ENCODE measurements at regions not wholly inside any gene's neighbourhood (a gene's known extent, or its start where the extent isn't known, plus 50 kb on each side); places are given as distances from the start of the nearest gene placed in this dataset.

- DNase-seq (ENCODE audit: low read depth): no peak
- no peak overlapping the region for H3K4me3 ChIP-seq (ENCODE audit: low read depth, low read length)
- TF ChIP-seq, protein P1, sequence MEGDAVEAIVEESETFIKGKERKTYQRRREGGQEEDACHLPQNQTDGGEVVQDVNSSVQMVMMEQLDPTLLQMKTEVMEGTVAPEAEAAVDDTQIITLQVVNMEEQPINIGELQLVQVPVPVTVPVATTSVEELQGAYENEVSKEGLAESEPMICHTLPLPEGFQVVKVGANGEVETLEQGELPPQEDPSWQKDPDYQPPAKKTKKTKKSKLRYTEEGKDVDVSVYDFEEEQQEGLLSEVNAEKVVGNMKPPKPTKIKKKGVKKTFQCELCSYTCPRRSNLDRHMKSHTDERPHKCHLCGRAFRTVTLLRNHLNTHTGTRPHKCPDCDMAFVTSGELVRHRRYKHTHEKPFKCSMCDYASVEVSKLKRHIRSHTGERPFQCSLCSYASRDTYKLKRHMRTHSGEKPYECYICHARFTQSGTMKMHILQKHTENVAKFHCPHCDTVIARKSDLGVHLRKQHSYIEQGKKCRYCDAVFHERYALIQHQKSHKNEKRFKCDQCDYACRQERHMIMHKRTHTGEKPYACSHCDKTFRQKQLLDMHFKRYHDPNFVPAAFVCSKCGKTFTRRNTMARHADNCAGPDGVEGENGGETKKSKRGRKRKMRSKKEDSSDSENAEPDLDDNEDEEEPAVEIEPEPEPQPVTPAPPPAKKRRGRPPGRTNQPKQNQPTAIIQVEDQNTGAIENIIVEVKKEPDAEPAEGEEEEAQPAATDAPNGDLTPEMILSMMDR (IDR thresholded peaks at IDR 0.05; ENCODE audit: low read depth, low read length, missing control alignments): no peak
- in situ Hi-C loops (cut with HindIII; ENCODE audit: low sequenced_read_pairs): no loop called here
These were observed 958.1 kb downstream of the KCNJ2 start for GRCh38 chr17:71127416-71127815.

- no peak for DNase-seq (ENCODE audit: low read depth)
- TF ChIP-seq, protein P1 (IDR thresholded peaks at IDR 0.05; ENCODE audit: low read depth, low read length, missing control alignments): no peak
- in situ Hi-C loops (cut with HindIII; ENCODE audit: low sequenced_read_pairs): no loop called here
- no peak overlapping the region for H3K4me3 ChIP-seq (ENCODE audit: low read depth, low read length)
These were observed 973.0 kb downstream of the KCNJ2 start for GRCh38 chr17:71142333-71142732.

DNA sequence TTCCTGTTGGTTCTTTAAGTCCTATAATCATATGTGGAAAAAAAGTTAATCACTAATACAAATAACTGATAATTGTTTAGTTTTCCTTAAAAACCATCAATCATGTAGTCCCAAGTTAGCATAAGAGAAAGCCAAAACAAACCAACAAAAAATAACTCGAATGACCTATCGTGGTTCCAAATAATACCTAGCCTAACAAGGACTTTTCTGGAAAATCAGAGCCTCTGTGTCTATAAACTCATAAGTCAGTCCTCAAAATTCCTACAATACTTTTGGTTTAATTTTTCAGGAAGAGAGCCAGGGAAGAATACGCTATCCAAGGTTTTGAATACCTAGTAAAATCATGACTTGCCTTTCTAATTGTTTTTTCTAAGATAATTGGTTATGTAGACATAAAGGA, 975.3 kb upstream of the SOX9 start:
- in situ Hi-C loops (cut with HindIII; ENCODE audit: low sequenced_read_pairs): no loop called here
- no peak overlapping the region for H3K4me3 ChIP-seq (ENCODE audit: low read depth, low read length)
- peak; percentile 46 for DNase-seq (ENCODE audit: low read depth)
- TF ChIP-seq, protein P1 (IDR thresholded peaks at IDR 0.05; ENCODE audit: low read depth, low read length, missing control alignments): no peak

DNA sequence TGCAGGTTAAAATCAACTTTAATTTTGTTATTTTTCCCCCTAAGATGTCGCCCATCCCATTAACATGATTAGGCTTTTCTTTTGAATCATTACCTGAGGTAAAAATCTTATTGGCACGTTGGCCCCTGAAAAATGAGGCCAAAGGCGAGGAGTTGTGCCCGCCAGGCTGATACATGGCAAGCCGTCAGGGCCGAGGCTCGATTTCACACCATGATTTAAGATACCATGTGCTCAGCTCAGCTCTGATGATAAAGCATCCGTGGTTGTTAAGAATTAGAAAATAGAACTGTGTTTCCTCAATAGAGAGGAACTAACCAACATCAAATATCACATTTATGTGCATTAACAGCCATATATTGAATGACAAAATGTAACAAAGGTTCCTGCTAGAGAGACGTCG, 972.9 kb upstream of the SOX9 start:
- DNase-seq (ENCODE audit: low read depth): no peak
- in situ Hi-C loops (cut with HindIII; ENCODE audit: low sequenced_read_pairs): no loop called here
- H3K4me3 ChIP-seq (ENCODE audit: low read depth, low read length): no peak overlapping the region
- TF ChIP-seq, protein P1 (IDR thresholded peaks at IDR 0.05; ENCODE audit: low read depth, low read length, missing control alignments): no peak

DNA sequence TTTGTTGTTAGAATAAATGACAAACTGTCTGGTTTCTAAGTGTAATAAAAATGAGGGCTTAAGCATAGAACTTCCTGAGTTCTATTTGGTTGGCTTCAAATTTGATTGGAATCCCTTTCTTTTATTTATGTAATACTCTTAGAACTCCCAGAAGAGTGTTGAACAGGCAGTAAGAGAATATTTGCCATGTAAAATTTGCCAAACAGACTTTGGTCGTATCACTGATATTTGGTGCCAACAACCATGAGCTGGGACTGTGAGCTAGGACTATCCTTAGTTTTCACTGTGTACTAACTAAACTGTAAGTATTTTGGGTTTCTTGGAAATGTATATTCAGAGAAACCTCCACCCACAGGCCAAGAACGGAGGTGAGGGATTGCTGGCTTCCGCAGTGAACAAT, 971.2 kb upstream of the SOX9 start:
- no peak overlapping the region for H3K4me3 ChIP-seq (ENCODE audit: low read depth, low read length)
- in situ Hi-C loops (cut with HindIII; ENCODE audit: low sequenced_read_pairs): no loop called here
- no peak for DNase-seq (ENCODE audit: low read depth)
- TF ChIP-seq, protein P1 (IDR thresholded peaks at IDR 0.05; ENCODE audit: low read depth, low read length, missing control alignments): no peak

DNA sequence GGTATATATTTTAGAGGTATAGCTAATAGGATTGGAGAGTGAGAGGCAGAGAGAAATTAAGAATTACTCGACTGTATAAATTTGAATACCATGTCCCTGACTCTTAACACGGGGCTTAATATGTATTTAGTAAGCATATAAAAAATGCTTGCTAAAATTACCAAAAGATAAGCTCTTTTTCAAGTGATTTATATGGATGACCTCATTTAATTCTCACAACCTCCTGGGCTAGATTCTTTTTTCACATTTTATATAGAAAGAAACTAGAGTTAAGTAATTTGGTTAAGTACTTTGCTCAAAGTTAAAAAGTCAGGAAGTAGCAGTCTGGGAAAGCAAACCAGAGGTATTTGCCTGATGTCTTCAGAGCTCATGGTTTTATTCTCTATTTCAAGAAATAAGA, 963.5 kb upstream of the SOX9 start:
- DNase-seq (ENCODE audit: low read depth): no peak
- in situ Hi-C loops (cut with HindIII; ENCODE audit: low sequenced_read_pairs): no loop called here

More for the DNA sequence above, 963.5 kb upstream of the SOX9 start:
- no peak overlapping the region for H3K4me3 ChIP-seq (ENCODE audit: low read depth, low read length)
- TF ChIP-seq, protein P1 (IDR thresholded peaks at IDR 0.05; ENCODE audit: low read depth, low read length, missing control alignments): no peak

Measured in astrocyte of the cerebellum (primary cell).